ENCODE measurements at regions not wholly inside any gene's neighbourhood (a gene's known extent, or its start where the extent isn't known, plus 50 kb on each side); places are given as distances from the start of the nearest gene placed in this dataset.

- H2BK12ac ChIP-seq (ENCODE audit: insufficient read length, low read depth, low read length), result no peak overlapping the region
- no peak overlapping the region for H2AK5ac ChIP-seq (ENCODE audit: insufficient read length, low read length)
- H4K91ac ChIP-seq (ENCODE audit: insufficient read length, low read depth, low read length), result no peak overlapping the region
- H3K4ac ChIP-seq (ENCODE audit: low read depth, low read length), result no peak overlapping the region
- no peak overlapping the region for H4K8ac ChIP-seq (replicated peaks; ENCODE audit: insufficient read length, low read depth, low read length)
- H2AFZ ChIP-seq (ENCODE audit: low read length), result no peak overlapping the region
- no peak overlapping the region for H3K18ac ChIP-seq (ENCODE audit: insufficient read length, low read depth, low read length)
- H3K56ac ChIP-seq (ENCODE audit: insufficient read length, low read depth, low read length), result no peak overlapping the region
- no peak overlapping the region for H2BK120ac ChIP-seq (ENCODE audit: low read depth, low read length, poor library complexity, severe bottlenecking)
- Mint-ChIP-seq H3K27ac (no peak overlapping the region), H3K27me3 (ENCODE audit: low read depth) (no peaks in the 10 kb centered on the region), H3K9me3 (no peaks in the 10 kb centered on the region), H3K4me3 (no peak overlapping the region), H3K36me3 (ENCODE audit: insufficient read depth in 1 of 3, low read depth in 3 of 3) (peaks cover 0 to 15% (median 14%) of the 10 kb centered on the region in 3 experiments; a peak in 4 of 7 replicates), H3K4me1 (peaks cover 0 to 3% of the 10 kb centered on the region in 2 experiments; a peak in 2 of 4 replicates)
- no peaks in the 10 kb centered on the region for H3K23me2 ChIP-seq (ENCODE audit: insufficient read length, low read depth, low read length, poor library complexity, severe bottlenecking)
- H3K9me3 ChIP-seq (ENCODE audit: control insufficient read depth, low read depth, low read length), result no peaks in the 10 kb centered on the region
- no peak overlapping the region for H4K5ac ChIP-seq (ENCODE audit: insufficient read length, low read depth, low read length)
- TF ChIP-seq CTCF (conservative IDR thresholded peaks at IDR 0.05), result no peak
- no peaks in the 10 kb centered on the region for H3K4me1 ChIP-seq (ENCODE audit: insufficient read depth, low read length)
- WGBS (ENCODE audit: extremely low coverage, insufficient read length, low lambda C conversion rate), result no CpG with 5 or more reads among the region's 1 CpG
- no peaks in the 10 kb centered on the region for H3K79me2 ChIP-seq (ENCODE audit: insufficient read depth, low read length)
- H3K23ac ChIP-seq (ENCODE audit: insufficient read length, low read depth, low read length), result no peak overlapping the region
- H2BK15ac ChIP-seq (ENCODE audit: low read depth, low read length), result no peak overlapping the region
- no peak overlapping the region for H2BK20ac ChIP-seq (ENCODE audit: low read depth, low read length, poor library complexity, severe bottlenecking)
- H3K4me2 ChIP-seq (ENCODE audit: insufficient read depth, insufficient read length, low read length), result no peak overlapping the region
- H3T11ph ChIP-seq (ENCODE audit: low read length), result no peak overlapping the region
- H3K27ac ChIP-seq (ENCODE audit: insufficient read length, low read depth, low read length), result no peak overlapping the region
- H3K14ac ChIP-seq (ENCODE audit: insufficient read depth, low read length), result no peak overlapping the region
- H3K27me3 ChIP-seq (ENCODE audit: insufficient read depth, low read length), result no peaks in the 10 kb centered on the region; the same call in 1 of the 2 replicates
- no peak overlapping the region for H2BK5ac ChIP-seq (ENCODE audit: insufficient read length, low read length)
- no peaks in the 10 kb centered on the region for H3K79me1 ChIP-seq (ENCODE audit: insufficient read depth, low read depth, low read length, poor library complexity, severe bottlenecking)
- H4K20me1 ChIP-seq (ENCODE audit: control insufficient read depth, insufficient read depth, insufficient read length), result no peaks in the 10 kb centered on the region
- no peak for DNase-seq
- H3K9ac ChIP-seq (ENCODE audit: extremely low read depth, insufficient read length, low read length), result no peak overlapping the region
Observed at GRCh38 chr6:144702781-144703180, 417.6 kb downstream of the UTRN start.

All from H9 (cell line).